ENCODE measurements at regions not wholly inside any gene's neighbourhood (a gene's known extent, or its start where the extent isn't known, plus 50 kb on each side); places are given as distances from the start of the nearest gene placed in this dataset.

DNA sequence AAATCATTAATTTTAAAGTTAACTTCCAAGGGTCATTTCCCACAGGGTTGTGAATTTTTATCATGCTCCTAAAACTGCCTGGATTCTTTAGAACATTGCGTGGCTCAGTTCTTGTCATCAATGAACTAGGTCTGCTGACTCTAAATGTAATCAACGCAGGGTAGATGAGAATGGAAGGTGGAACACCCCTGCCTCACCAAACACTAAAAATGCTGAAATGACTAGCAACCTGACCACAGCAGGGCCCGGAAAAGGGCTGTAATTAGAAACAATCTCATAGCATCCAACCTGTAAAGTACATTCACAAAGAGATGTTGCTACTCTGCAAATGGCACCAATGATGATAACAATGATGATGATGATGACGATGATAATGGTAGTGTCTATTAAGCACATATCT is 356.9 kb downstream of the DEPDC1B start:
- no peaks in the 10 kb centered on the region for H3K36me3 Mint-ChIP-seq (ENCODE audit: low read depth)
- Histone ChIP-seq H3K9ac (ENCODE audit: extremely low read depth, low read length, poor library complexity, severe bottlenecking) (no peak overlapping the region), H3K27ac (ENCODE audit: low read depth, low read length) (no peak overlapping the region), H3K36me3 (ENCODE audit: control insufficient read depth, insufficient read depth, low read length) (no peaks in the 10 kb centered on the region), H3K9me3 (ENCODE audit: control insufficient read depth, low read length) (no peaks in the 10 kb centered on the region), H3K27me3 (ENCODE audit: control insufficient read depth, insufficient read depth, low read length, poor library complexity, severe bottlenecking) (no peaks in the 10 kb centered on the region), H3K4me3 (ENCODE audit: low read length) (no peak overlapping the region), H3K4me1 (ENCODE audit: control insufficient read depth, insufficient read depth, low read length) (no peaks in the 10 kb centered on the region)
- no peaks in the 10 kb centered on the region for H3K4me1 Mint-ChIP-seq
- TF ChIP-seq, protein P1, sequence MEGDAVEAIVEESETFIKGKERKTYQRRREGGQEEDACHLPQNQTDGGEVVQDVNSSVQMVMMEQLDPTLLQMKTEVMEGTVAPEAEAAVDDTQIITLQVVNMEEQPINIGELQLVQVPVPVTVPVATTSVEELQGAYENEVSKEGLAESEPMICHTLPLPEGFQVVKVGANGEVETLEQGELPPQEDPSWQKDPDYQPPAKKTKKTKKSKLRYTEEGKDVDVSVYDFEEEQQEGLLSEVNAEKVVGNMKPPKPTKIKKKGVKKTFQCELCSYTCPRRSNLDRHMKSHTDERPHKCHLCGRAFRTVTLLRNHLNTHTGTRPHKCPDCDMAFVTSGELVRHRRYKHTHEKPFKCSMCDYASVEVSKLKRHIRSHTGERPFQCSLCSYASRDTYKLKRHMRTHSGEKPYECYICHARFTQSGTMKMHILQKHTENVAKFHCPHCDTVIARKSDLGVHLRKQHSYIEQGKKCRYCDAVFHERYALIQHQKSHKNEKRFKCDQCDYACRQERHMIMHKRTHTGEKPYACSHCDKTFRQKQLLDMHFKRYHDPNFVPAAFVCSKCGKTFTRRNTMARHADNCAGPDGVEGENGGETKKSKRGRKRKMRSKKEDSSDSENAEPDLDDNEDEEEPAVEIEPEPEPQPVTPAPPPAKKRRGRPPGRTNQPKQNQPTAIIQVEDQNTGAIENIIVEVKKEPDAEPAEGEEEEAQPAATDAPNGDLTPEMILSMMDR (conservative IDR thresholded peaks at IDR 0.05): no peak
- H3K27me3 Mint-ChIP-seq (ENCODE audit: insufficient read depth): no peaks in the 10 kb centered on the region
- WGBS, 2 experiments (ENCODE audit: insufficient coverage in 1 of 2, insufficient read length in 1 of 2): 96% methylated on average over 4 of the region's 4 CpGs; no CpG with 5 or more reads in 1 of the 2 experiments
- no peak overlapping the region for H3K4me3 Mint-ChIP-seq
- no peaks in the 10 kb centered on the region for H3K9me3 Mint-ChIP-seq
- H3K27ac Mint-ChIP-seq: no peak overlapping the region
- DNase-seq: no peak

DNA sequence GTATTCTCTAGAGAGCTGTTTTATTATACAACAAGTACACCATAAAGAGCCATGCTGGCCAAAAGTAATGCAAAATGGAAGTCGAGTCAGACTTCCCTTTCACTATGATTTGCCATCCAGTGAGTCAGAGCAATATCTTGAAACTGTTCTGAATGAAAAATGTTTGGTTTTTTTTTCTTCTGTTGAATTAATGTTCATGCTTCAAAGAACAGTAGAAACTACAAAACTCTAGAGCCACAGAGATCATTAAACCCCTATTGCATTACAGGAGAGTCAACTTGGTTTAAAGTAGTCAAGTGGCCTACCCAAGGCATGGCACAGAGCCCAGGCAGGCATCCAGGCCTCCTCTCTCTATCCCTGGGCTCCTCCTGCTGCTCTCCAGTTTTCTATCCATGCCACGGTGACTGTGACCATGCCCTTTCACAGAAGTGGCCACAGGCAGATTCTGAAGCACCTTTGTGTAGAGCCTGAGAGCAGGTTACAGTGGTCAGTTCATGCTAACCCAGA is 358.9 kb downstream of the DEPDC1B start:
- no peaks in the 10 kb centered on the region for H3K27me3 ChIP-seq (ENCODE audit: control insufficient read depth, insufficient read depth, low read length, poor library complexity, severe bottlenecking)
- WGBS, 2 experiments (ENCODE audit: insufficient coverage in 1 of 2, insufficient read length in 1 of 2): 78% methylated on average over 2 of the region's 2 CpGs; no CpG with 5 or more reads in 1 of the 2 experiments
- H3K4me3 ChIP-seq (ENCODE audit: low read length): no peak overlapping the region
- Mint-ChIP-seq H3K27ac (no peak overlapping the region), H3K27me3 (ENCODE audit: insufficient read depth) (no peaks in the 10 kb centered on the region), H3K4me1 (no peaks in the 10 kb centered on the region), H3K4me3 (no peak overlapping the region), H3K36me3 (ENCODE audit: low read depth) (no peaks in the 10 kb centered on the region), H3K9me3 (no peaks in the 10 kb centered on the region)
- no peaks in the 10 kb centered on the region for H3K4me1 ChIP-seq (ENCODE audit: control insufficient read depth, insufficient read depth, low read length)
- H3K9ac ChIP-seq (ENCODE audit: extremely low read depth, low read length, poor library complexity, severe bottlenecking): no peak overlapping the region
- TF ChIP-seq, protein P1 (conservative IDR thresholded peaks at IDR 0.05): no peak
- no peaks in the 10 kb centered on the region for H3K36me3 ChIP-seq (ENCODE audit: control insufficient read depth, insufficient read depth, low read length)
- H3K9me3 ChIP-seq (ENCODE audit: control insufficient read depth, low read length): no peaks in the 10 kb centered on the region
- no peak for DNase-seq
- H3K27ac ChIP-seq (ENCODE audit: low read depth, low read length): no peak overlapping the region

DNA sequence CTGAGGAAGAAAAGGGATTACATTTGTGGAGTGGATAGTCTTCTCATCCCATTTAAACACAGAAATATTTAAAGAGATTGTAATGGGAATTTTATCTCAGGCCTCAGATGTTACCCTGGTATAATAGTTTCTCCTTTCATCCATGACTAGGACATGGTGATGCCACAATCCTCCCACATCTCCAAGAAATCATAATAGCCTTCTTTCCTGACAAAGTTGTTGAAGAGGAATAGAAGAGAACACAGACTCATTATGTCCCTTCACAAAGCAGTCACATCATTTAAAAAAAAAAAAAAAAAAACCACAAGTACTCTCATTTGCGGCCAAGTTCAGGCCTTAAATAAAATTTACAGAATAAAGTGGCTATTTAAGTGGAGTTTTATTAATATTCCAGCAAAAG is 359.6 kb downstream of the DEPDC1B start:
- Histone ChIP-seq H3K9me3 (ENCODE audit: control insufficient read depth, low read length) (no peaks in the 10 kb centered on the region), H3K27ac (ENCODE audit: low read depth, low read length) (no peak overlapping the region), H3K9ac (ENCODE audit: extremely low read depth, low read length, poor library complexity, severe bottlenecking) (no peak overlapping the region), H3K4me3 (ENCODE audit: low read length) (no peak overlapping the region), H3K36me3 (ENCODE audit: control insufficient read depth, insufficient read depth, low read length) (no peaks in the 10 kb centered on the region), H3K27me3 (ENCODE audit: control insufficient read depth, insufficient read depth, low read length, poor library complexity, severe bottlenecking) (no peaks in the 10 kb centered on the region), H3K4me1 (ENCODE audit: control insufficient read depth, insufficient read depth, low read length) (no peaks in the 10 kb centered on the region)
- TF ChIP-seq, protein P1 (conservative IDR thresholded peaks at IDR 0.05): no peak
- Mint-ChIP-seq H3K36me3 (ENCODE audit: low read depth) (no peaks in the 10 kb centered on the region), H3K9me3 (no peaks in the 10 kb centered on the region), H3K27me3 (ENCODE audit: insufficient read depth) (no peaks in the 10 kb centered on the region), H3K4me3 (no peak overlapping the region), H3K27ac (no peak overlapping the region), H3K4me1 (no peaks in the 10 kb centered on the region)
- DNase-seq: no peak
- no CpG with 5 or more reads among the region's 1 CpG for WGBS, 2 experiments (ENCODE audit: insufficient coverage in 1 of 2, insufficient read length in 1 of 2)
